Osteocyte (in vitro differentiated cells): ENCODE measurements at regions not wholly inside any gene's neighbourhood (a gene's known extent, or its start where the extent isn't known, plus 50 kb on each side); places are given as distances from the start of the nearest gene placed in this dataset.

Experiments used
- DNase-seq: peaks from one replicate; pipeline ENCODE4 v3.0.0; 2021; ENCODE audit warnings: mixed read lengths; ENCODE audit not compliant: unreplicated experiment; ENCODE audit errors: extremely low spot score
- H3K27ac Mint-ChIP-seq: one replicate; pipeline ENCODE4 v1.8.0; 2021; ENCODE audit warnings: mild to moderate bottlenecking, mixed read lengths; ENCODE audit not compliant: unreplicated experiment
- H3K27me3 Mint-ChIP-seq: one replicate; pipeline ENCODE4 v1.8.0; 2021; ENCODE audit warnings: mixed read lengths; ENCODE audit not compliant: unreplicated experiment
- H3K36me3 Mint-ChIP-seq: one replicate; pipeline ENCODE4 v1.8.0; 2021; ENCODE audit warnings: mixed read lengths; ENCODE audit not compliant: unreplicated experiment
- H3K4me1 Mint-ChIP-seq: one replicate; pipeline ENCODE4 v1.8.0; 2021; ENCODE audit warnings: mixed read lengths; ENCODE audit not compliant: unreplicated experiment
- H3K4me3 Mint-ChIP-seq: one replicate; pipeline ENCODE4 v1.8.0; 2021; ENCODE audit warnings: mild to moderate bottlenecking, moderate library complexity, mixed read lengths; ENCODE audit not compliant: unreplicated experiment
- H3K9me3 Mint-ChIP-seq: one replicate; pipeline ENCODE4 v1.8.0; 2021; ENCODE audit warnings: mixed read lengths; ENCODE audit not compliant: unreplicated experiment
- CTCF ChIP-seq: fragments of 200-600 bp; sonication (generic); IDR thresholded peaks from 2 replicates; pipeline ENCODE4 v1.5.0; 2021; ENCODE audit warnings: antibody characterized with exemption, mild to moderate bottlenecking, moderate library complexity

GRCh38 chr1:194252199-194252598 is 1065.8 kb upstream of the B3GALT2 start:
- no peak overlapping the region for H3K4me3 Mint-ChIP-seq
- TF ChIP-seq CTCF = no peak
- H3K27ac Mint-ChIP-seq = peak overlapping the region; percentile 69
- peaks cover 6% of the 10 kb centered on the region for H3K9me3 Mint-ChIP-seq
- H3K36me3 Mint-ChIP-seq = no peaks in the 10 kb centered on the region
- no peak for DNase-seq
- no peaks in the 10 kb centered on the region for H3K27me3 Mint-ChIP-seq
- peaks cover 37% of the 10 kb centered on the region for H3K4me1 Mint-ChIP-seq

GRCh38 chr1:194241215-194241614 is 1054.8 kb upstream of the B3GALT2 start:
- peaks cover 2% of the 10 kb centered on the region for H3K36me3 Mint-ChIP-seq
- no peak for TF ChIP-seq CTCF
- H3K4me1 Mint-ChIP-seq = no peaks in the 10 kb centered on the region
- no peak overlapping the region for H3K4me3 Mint-ChIP-seq
- no peak overlapping the region for H3K27ac Mint-ChIP-seq
- DNase-seq = no peak
- no peaks in the 10 kb centered on the region for H3K27me3 Mint-ChIP-seq
- H3K9me3 Mint-ChIP-seq = peaks cover 2% of the 10 kb centered on the region

- Mint-ChIP-seq H3K27me3 (no peaks in the 10 kb centered on the region), H3K4me3 (no peak overlapping the region), H3K36me3 (no peaks in the 10 kb centered on the region), H3K27ac (peak overlapping the region; percentile 68), H3K9me3 (no peaks in the 10 kb centered on the region), H3K4me1 (peaks cover 16% of the 10 kb centered on the region)
- TF ChIP-seq CTCF = no peak
- DNase-seq = no peak
These were observed 1046.7 kb upstream of the B3GALT2 start for GRCh38 chr1:194233069-194233468.

GRCh38 chr1:194230351-194231144 is 1044.1 kb upstream of the B3GALT2 start:
- no peaks in the 10 kb centered on the region for H3K27me3 Mint-ChIP-seq
- no peak for DNase-seq
- no peaks in the 10 kb centered on the region for H3K36me3 Mint-ChIP-seq
- H3K4me3 Mint-ChIP-seq = no peak overlapping the region
- peaks cover 18% of the 10 kb centered on the region for H3K4me1 Mint-ChIP-seq
- no peak overlapping the region for H3K27ac Mint-ChIP-seq
- no peaks in the 10 kb centered on the region for H3K9me3 Mint-ChIP-seq
- no peak for TF ChIP-seq CTCF

GRCh38 chr1:194228427-194228826 is 1042.0 kb upstream of the B3GALT2 start:
- no peak overlapping the region for H3K4me3 Mint-ChIP-seq
- peaks cover 14% of the 10 kb centered on the region for H3K4me1 Mint-ChIP-seq
- peaks cover 3% of the 10 kb centered on the region for H3K9me3 Mint-ChIP-seq
- no peaks in the 10 kb centered on the region for H3K27me3 Mint-ChIP-seq
- no peak for TF ChIP-seq CTCF
- no peak for DNase-seq
- no peak overlapping the region for H3K27ac Mint-ChIP-seq
- no peaks in the 10 kb centered on the region for H3K36me3 Mint-ChIP-seq
